GOT3 (cell line): ENCODE measurements at regions not wholly inside any gene's neighbourhood (a gene's known extent, or its start where the extent isn't known, plus 50 kb on each side); places are given as distances from the start of the nearest gene placed in this dataset.

Source experiments
- DNase-seq: peaks from one replicate; lab custom pipeline; 2025; ENCODE audit warnings: mixed read lengths; lab: John Stamatoyannopoulos, UW

GRCh38 chr2:176729706-176730569 lies 460.7 kb downstream of the MTX2 start:
- no peak for DNase-seq

GRCh38 chr2:176732780-176733179 lies 463.5 kb downstream of the MTX2 start:
- DNase-seq: no peak

GRCh38 chr2:176733698-176734430 lies 464.6 kb downstream of the MTX2 start:
- DNase-seq: no peak

- no peak for DNase-seq
These were observed 465.6 kb downstream of the MTX2 start for GRCh38 chr2:176734868-176735267.

- no peak for DNase-seq
These were observed 470.3 kb upstream of the HNRNPA3 start for GRCh38 chr2:176742271-176742670.

GRCh38 chr2:176743671-176744070 lies 468.9 kb upstream of the HNRNPA3 start:
- DNase-seq: no peak

- no peak for DNase-seq
These were observed 468.4 kb upstream of the HNRNPA3 start for GRCh38 chr2:176744146-176744545.

- DNase-seq: no peak
These were observed 466.9 kb upstream of the HNRNPA3 start for GRCh38 chr2:176745543-176746200.

GRCh38 chr2:176746411-176746810 lies 466.2 kb upstream of the HNRNPA3 start:
- no peak for DNase-seq

GRCh38 chr2:176747506-176747905 lies 465.1 kb upstream of the HNRNPA3 start:
- no peak for DNase-seq

- DNase-seq: no peak
These were observed 464.7 kb upstream of the HNRNPA3 start for GRCh38 chr2:176747928-176748327.

- no peak for DNase-seq
These were observed 463.9 kb upstream of the HNRNPA3 start for GRCh38 chr2:176748662-176749061.

- no peak for DNase-seq
These were observed 461.0 kb upstream of the HNRNPA3 start for GRCh38 chr2:176751314-176752227.

- DNase-seq: no peak
These were observed 460.3 kb upstream of the HNRNPA3 start for GRCh38 chr2:176752295-176752694.

- DNase-seq: no peak
These were observed 459.4 kb upstream of the HNRNPA3 start for GRCh38 chr2:176753205-176753604.

GRCh38 chr2:176753752-176754474 lies 458.7 kb upstream of the HNRNPA3 start:
- no peak for DNase-seq

- DNase-seq: no peak
These were observed 457.0 kb upstream of the HNRNPA3 start for GRCh38 chr2:176755537-176756135.

GRCh38 chr2:176758426-176758825 lies 454.2 kb upstream of the HNRNPA3 start:
- no peak for DNase-seq

GRCh38 chr2:176760439-176760838 lies 452.2 kb upstream of the HNRNPA3 start:
- no peak for DNase-seq

GRCh38 chr2:176763130-176763529 lies 449.5 kb upstream of the HNRNPA3 start:
- no peak for DNase-seq
